Mesenchymal stem cell (in vitro differentiated cells and primary cell): ENCODE measurements at regions not wholly inside any gene's neighbourhood (a gene's known extent, or its start where the extent isn't known, plus 50 kb on each side); places are given as distances from the start of the nearest gene placed in this dataset.
"Not testable (repeated sequence)": the region's sequence is repeated elsewhere in the genome, so short reads cannot be mapped to it uniquely, and the experiment has no call there.

Source experiments
- DNase-seq: peaks from one replicate; pipeline ENCODE4 v3.0.0-alpha.2; 2013
- H2AFZ ChIP-seq: one replicate; pipeline ENCODE4 v1.6.1; 2013; ENCODE audit warnings: low read depth, mild to moderate bottlenecking, control low read depth, inconsistent platforms, low read length, moderate library complexity
- H2AK5ac ChIP-seq: 2 replicates; pipeline ENCODE4 v1.6.1; 2013; ENCODE audit warnings: low read length, moderate library complexity, mild to moderate bottlenecking, inconsistent platforms; ENCODE audit not compliant: severe bottlenecking
- H2BK120ac ChIP-seq: one replicate; pipeline ENCODE4 v1.6.1; 2013; ENCODE audit warnings: low read depth, mild to moderate bottlenecking, inconsistent platforms, low read length, moderate library complexity
- H2BK12ac ChIP-seq, 2 experiments: one replicate each; pipeline ENCODE4 v1.6.1; 2013; ENCODE audit warnings: inconsistent platforms in 2 of 2, low read length in 2 of 2, mild to moderate bottlenecking in 2 of 2, moderate library complexity in 2 of 2, control low read depth in 1 of 2
- H2BK15ac ChIP-seq: one replicate; pipeline ENCODE4 v1.6.1; 2013; ENCODE audit warnings: mild to moderate bottlenecking, low read depth, inconsistent platforms; ENCODE audit not compliant: poor library complexity, severe bottlenecking
- H2BK5ac ChIP-seq: 2 replicates; pipeline ENCODE4 v1.6.1; 2013; ENCODE audit warnings: low read depth, mild to moderate bottlenecking, low read length, control low read depth, inconsistent platforms; ENCODE audit not compliant: poor library complexity, severe bottlenecking
- H3K14ac ChIP-seq, 2 experiments: one replicate each; pipeline ENCODE4 v1.6.1; 2013; ENCODE audit warnings: inconsistent platforms in 2 of 2, low read length in 2 of 2, control low read depth in 1 of 2, mild to moderate bottlenecking in 1 of 2, moderate library complexity in 1 of 2
- H3K18ac ChIP-seq, 2 experiments: one replicate each; pipeline ENCODE4 v1.6.1; 2013; ENCODE audit warnings: inconsistent platforms in 2 of 2, low read length in 2 of 2, control low read depth in 1 of 2, low read depth in 1 of 2, mild to moderate bottlenecking in 1 of 2
- H3K23ac ChIP-seq, 2 experiments: one replicate each; pipeline ENCODE4 v1.6.1; 2013; ENCODE audit warnings: inconsistent platforms in 2 of 2, low read length in 2 of 2, mild to moderate bottlenecking in 2 of 2, moderate library complexity in 2 of 2, control low read depth in 1 of 2
- H3K27ac ChIP-seq: 2 replicates; pipeline ENCODE4 v1.5.1; 2013; ENCODE audit warnings: mild to moderate bottlenecking, moderate library complexity, low read length, control low read depth, inconsistent platforms; ENCODE audit not compliant: poor library complexity, severe bottlenecking
- H3K27me3 ChIP-seq, 2 experiments: 2 replicates each; pipeline versions ENCODE4 v1.6.1 to v1.7.0; 2013; ENCODE audit warnings: low read length in 2 of 2, mild to moderate bottlenecking in 2 of 2, moderate library complexity in 2 of 2, control low read depth in 1 of 2, inconsistent platforms in 1 of 2; ENCODE audit not compliant: control insufficient read depth in 1 of 2, insufficient read depth in 1 of 2
- H3K36me3 ChIP-seq, 2 experiments: 2 replicates each; pipeline versions ENCODE4 v1.6.1 to v1.7.0; 2013; ENCODE audit warnings: low read length in 2 of 2, control low read depth in 1 of 2, inconsistent platforms in 1 of 2, low read depth in 1 of 2, mild to moderate bottlenecking in 1 of 2; ENCODE audit not compliant: insufficient read depth in 2 of 2, control insufficient read depth in 1 of 2
- H3K4ac ChIP-seq, 2 experiments: one replicate each; pipeline ENCODE4 v1.6.1; 2013; ENCODE audit warnings: inconsistent platforms in 2 of 2, low read length in 2 of 2, mild to moderate bottlenecking in 2 of 2, moderate library complexity in 2 of 2, control low read depth in 1 of 2, low read depth in 1 of 2
- H3K4me1 ChIP-seq: 2 replicates; pipeline ENCODE4 v1.6.1; 2013; ENCODE audit warnings: low read depth, low read length, control low read depth; ENCODE audit not compliant: control insufficient read depth, insufficient read depth
- H3K4me2 ChIP-seq: 2 replicates; pipeline ENCODE4 v1.6.1; 2013; ENCODE audit warnings: low read length, mild to moderate bottlenecking, inconsistent platforms; ENCODE audit not compliant: poor library complexity, severe bottlenecking
- H3K4me3 ChIP-seq, 2 experiments: 2 replicates each; pipeline versions ENCODE4 v1.5.1 to v1.7.0; 2013; ENCODE audit warnings: low read length in 2 of 2, mild to moderate bottlenecking in 2 of 2, control low read depth in 1 of 2, low read depth in 1 of 2; ENCODE audit not compliant: insufficient read depth in 1 of 2
- H3K79me1 ChIP-seq: replicated peaks from 2 replicates; pipeline ENCODE4 v1.6.1; 2013; ENCODE audit warnings: mild to moderate bottlenecking, control low read depth, low read length, inconsistent platforms; ENCODE audit not compliant: poor library complexity, severe bottlenecking
- H3K9ac ChIP-seq: 2 replicates; pipeline ENCODE4 v1.7.0; 2013; ENCODE audit warnings: mild to moderate bottlenecking, low read length, moderate library complexity
- H3K9me3 ChIP-seq: 2 replicates; pipeline ENCODE4 v1.7.0; 2013; ENCODE audit warnings: mild to moderate bottlenecking, low read length; ENCODE audit not compliant: control insufficient read depth
- H4K8ac ChIP-seq: one replicate; pipeline ENCODE4 v1.6.1; 2013; ENCODE audit warnings: inconsistent platforms, mild to moderate bottlenecking, low read length, moderate library complexity
- H4K91ac ChIP-seq: one replicate; pipeline ENCODE4 v1.6.1; 2013; ENCODE audit warnings: mild to moderate bottlenecking, low read length, inconsistent platforms
- WGBS: methylation state at CpG from one replicate; pipeline ENCODE4 v1.1.7; 2013; ENCODE audit warnings: mixed read lengths; 5-methylcytosine and 5-hydroxymethylcytosine counted together

- not testable (repeated sequence) for H2AFZ ChIP-seq, H2BK120ac ChIP-seq, H2BK5ac ChIP-seq, H2BK15ac ChIP-seq, H2BK12ac ChIP-seq, H4K91ac ChIP-seq, H3K4ac ChIP-seq, H3K4me3 ChIP-seq, H3K27me3 ChIP-seq, H4K8ac ChIP-seq, H3K18ac ChIP-seq, H3K79me1 ChIP-seq, H3K9ac ChIP-seq, H3K14ac ChIP-seq, H3K9me3 ChIP-seq, H3K23ac ChIP-seq, H3K4me2 ChIP-seq, H3K36me3 ChIP-seq
- Histone ChIP-seq H3K27ac (peak overlapping the region; percentile 97), H2AK5ac (peak overlapping the region; percentile 98), H3K4me1 (peaks cover 18% of the 10 kb centered on the region)
- 72% methylated on average over 3 of the region's 8 CpGs for WGBS
- peak; percentile 42 for DNase-seq
These were observed 118.4 kb downstream of the SPP2 start for GRCh38 chr2:234168605-234169570.

DNA sequence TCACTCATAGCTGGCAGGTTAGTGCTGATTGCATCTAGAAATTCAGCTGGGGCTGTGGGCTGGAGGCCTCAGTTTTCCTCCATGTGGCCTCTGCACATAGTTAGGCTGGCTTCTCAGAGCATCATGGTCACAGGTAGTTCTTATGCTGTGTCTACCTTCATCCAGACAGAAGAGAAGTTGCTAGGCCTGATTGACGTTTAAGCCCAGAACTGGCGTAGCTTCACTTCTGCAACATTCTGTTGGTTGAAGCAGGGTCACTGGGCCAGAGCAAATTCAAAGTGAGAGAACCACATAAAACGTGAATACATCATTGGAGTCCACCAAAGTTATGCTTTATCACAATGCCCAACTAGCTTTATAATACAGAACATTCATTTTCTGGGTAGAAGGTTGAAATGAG is 116.0 kb downstream of the SPP2 start:
- Histone ChIP-seq H3K9ac (no peak overlapping the region), H3K27ac (peak overlapping the region; percentile 99), H3K4me1 (peaks cover 23% of the 10 kb centered on the region), H3K23ac (no peak overlapping the region), H2BK12ac (no peak overlapping the region), H2AFZ (no peak overlapping the region), H3K9me3 (no peaks in the 10 kb centered on the region), H3K4me2 (no peak overlapping the region), H2BK120ac (no peak overlapping the region), H2BK15ac (no peak overlapping the region), H4K91ac (no peak overlapping the region), H4K8ac (no peak overlapping the region), H3K79me1 (no peaks in the 10 kb centered on the region), H3K36me3 (no peaks in the 10 kb centered on the region), H3K4ac (no peak overlapping the region), H2BK5ac (peak overlapping the region; percentile 94), H2AK5ac (peak overlapping the region; percentile 100), H3K27me3 (no peaks in the 10 kb centered on the region), H3K14ac (no peak overlapping the region), H3K18ac (no peak overlapping the region), H3K4me3 (no peak overlapping the region)
- no peak for DNase-seq
- WGBS, result 97% methylated on average over 2 of the region's 3 CpGs

DNA sequence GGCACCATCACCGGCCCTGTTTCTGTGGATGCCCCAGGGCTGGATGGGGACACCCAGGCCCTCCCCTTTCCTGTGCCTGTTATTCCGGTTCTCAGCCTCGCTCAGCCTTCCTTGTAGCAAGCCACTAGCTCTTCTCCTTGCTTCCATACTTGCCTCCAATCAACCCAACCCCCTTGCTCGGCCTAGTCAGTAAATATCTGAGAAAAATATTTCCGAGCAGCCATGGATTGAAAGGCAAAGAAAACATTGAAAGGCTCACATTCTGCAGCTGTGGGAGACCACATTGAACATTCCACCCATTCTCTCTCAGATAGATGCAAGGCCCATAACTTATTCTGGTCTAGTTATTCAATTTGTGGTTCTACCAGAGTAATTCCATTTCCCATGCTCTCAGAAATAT is 114.9 kb downstream of the SPP2 start:
- Histone ChIP-seq H2BK15ac (no peak overlapping the region), H2BK5ac (peak overlapping the region; percentile 91), H3K36me3 (no peaks in the 10 kb centered on the region), H2AFZ (peak overlapping the region; percentile 36), H3K4me3 (no peak overlapping the region), H3K4me1 (peaks cover 23% of the 10 kb centered on the region), H3K14ac (no peak overlapping the region), H2BK12ac (no peak overlapping the region), H3K18ac (no peak overlapping the region), H3K9ac (no peak overlapping the region), H2BK120ac (no peak overlapping the region), H3K23ac (no peak overlapping the region), H3K27me3 (no peaks in the 10 kb centered on the region), H3K4ac (no peak overlapping the region), H3K9me3 (no peaks in the 10 kb centered on the region), H3K4me2 (no peak overlapping the region), H3K27ac (peak overlapping the region; percentile 99), H4K8ac (no peak overlapping the region), H4K91ac (no peak overlapping the region), H3K79me1 (no peaks in the 10 kb centered on the region), H2AK5ac (no peak overlapping the region)
- DNase-seq, result peak; percentile 24
- 76% methylated on average over 5 of the region's 5 CpGs for WGBS

- no peak for DNase-seq
- Histone ChIP-seq H3K27ac (peak overlapping the region; percentile 99), H3K9me3 (no peaks in the 10 kb centered on the region), H3K4me3 (no peak overlapping the region), H3K4ac (peak overlapping the region in 1 of 2 experiments; percentile 40), H3K27me3 (no peaks in the 10 kb centered on the region), H3K14ac (no peak overlapping the region), H4K8ac (peak overlapping the region; percentile 12), H2BK120ac (no peak overlapping the region), H2BK15ac (no peak overlapping the region), H3K4me1 (peaks cover 20% of the 10 kb centered on the region), H3K79me1 (no peaks in the 10 kb centered on the region), H2BK5ac (peak overlapping the region; percentile 91), H2AK5ac (peak overlapping the region; percentile 93), H2AFZ (peak overlapping the region; percentile 36), H3K36me3 (no peaks in the 10 kb centered on the region), H4K91ac (no peak overlapping the region), H2BK12ac (no peak overlapping the region), H3K23ac (no peak overlapping the region), H3K18ac (no peak overlapping the region), H3K4me2 (no peak overlapping the region), H3K9ac (no peak overlapping the region)
- WGBS, result 93% methylated on average over 16 of the region's 19 CpGs
These were observed 114.3 kb downstream of the SPP2 start for GRCh38 chr2:234164493-234165413.
